ENCODE measurements at regions not wholly inside any gene's neighbourhood (a gene's known extent, or its start where the extent isn't known, plus 50 kb on each side); places are given as distances from the start of the nearest gene placed in this dataset.

DNA sequence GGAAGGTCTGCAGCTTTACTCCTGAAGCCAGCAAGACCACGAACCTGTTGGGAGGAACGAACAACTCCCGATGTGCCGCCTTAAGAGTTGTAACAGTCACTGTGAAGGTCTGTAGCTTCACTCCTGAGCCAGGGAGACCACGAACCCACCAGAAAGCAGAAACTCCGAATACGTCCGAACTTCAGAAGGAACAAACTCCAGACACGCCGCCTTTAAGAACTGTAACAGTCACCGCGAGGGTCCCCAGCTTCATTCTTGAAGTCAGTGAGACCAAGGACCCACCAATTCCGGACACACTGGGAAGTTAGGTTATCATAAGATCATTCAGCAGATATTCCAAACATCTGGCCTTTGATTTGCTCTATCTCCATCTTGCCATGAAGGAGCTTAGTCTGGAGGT is 1623.0 kb downstream of the SLITRK1 start:
- no peak for TF ChIP-seq EZH2phosphoT487 (IDR thresholded peaks at IDR 0.05; ENCODE audit: low read depth, severe bottlenecking, unreplicated experiment)
- TF ChIP-seq, protein P1, sequence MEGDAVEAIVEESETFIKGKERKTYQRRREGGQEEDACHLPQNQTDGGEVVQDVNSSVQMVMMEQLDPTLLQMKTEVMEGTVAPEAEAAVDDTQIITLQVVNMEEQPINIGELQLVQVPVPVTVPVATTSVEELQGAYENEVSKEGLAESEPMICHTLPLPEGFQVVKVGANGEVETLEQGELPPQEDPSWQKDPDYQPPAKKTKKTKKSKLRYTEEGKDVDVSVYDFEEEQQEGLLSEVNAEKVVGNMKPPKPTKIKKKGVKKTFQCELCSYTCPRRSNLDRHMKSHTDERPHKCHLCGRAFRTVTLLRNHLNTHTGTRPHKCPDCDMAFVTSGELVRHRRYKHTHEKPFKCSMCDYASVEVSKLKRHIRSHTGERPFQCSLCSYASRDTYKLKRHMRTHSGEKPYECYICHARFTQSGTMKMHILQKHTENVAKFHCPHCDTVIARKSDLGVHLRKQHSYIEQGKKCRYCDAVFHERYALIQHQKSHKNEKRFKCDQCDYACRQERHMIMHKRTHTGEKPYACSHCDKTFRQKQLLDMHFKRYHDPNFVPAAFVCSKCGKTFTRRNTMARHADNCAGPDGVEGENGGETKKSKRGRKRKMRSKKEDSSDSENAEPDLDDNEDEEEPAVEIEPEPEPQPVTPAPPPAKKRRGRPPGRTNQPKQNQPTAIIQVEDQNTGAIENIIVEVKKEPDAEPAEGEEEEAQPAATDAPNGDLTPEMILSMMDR (IDR thresholded peaks at IDR 0.05; ENCODE audit: poor library complexity), result no peak

All from hepatocyte (in vitro differentiated cells).